PC-3 (cell line): ENCODE measurements at regions not wholly inside any gene's neighbourhood (a gene's known extent, or its start where the extent isn't known, plus 50 kb on each side); places are given as distances from the start of the nearest gene placed in this dataset.

ENCODE experiments used
- ATAC-seq: fragments of 200-7000 bp; cut with Tn5 transposase; 2 replicates; pipeline ENCODE4 v1.9.1; 2020; ENCODE audit warnings: mild to moderate bottlenecking, moderate library complexity
- BruUV-seq: library from RNA; stranded (reverse); fragments of 400-500 nt; replicated peaks from 2 replicates; lab custom pipeline; 2021; lab: Mats Ljungman, UMichigan
- CTCF ChIA-PET: fragments of 300-600 bp; sonication (Branson Sonifier 250); formaldehyde crosslinking; loops from one replicate; lab custom pipeline; 2022; ENCODE audit warnings: antibody characterized with exemption; lab: Charles Lee
- POLR2A ChIA-PET: fragments of 300-600 bp; sonication (Branson Sonifier 250); formaldehyde crosslinking; loops from one replicate; lab custom pipeline; 2022; ENCODE audit warnings: antibody characterized with exemption; ENCODE audit not compliant: unreplicated experiment; lab: Charles Lee
- DNase-seq: peaks from one replicate; pipeline ENCODE4 v3.0.0-alpha.2; 2015
- H2AFZ ChIP-seq: fragments of 300-600 bp; sonication (generic); 2 replicates; pipeline ENCODE4 v1.6.0; 2016; ENCODE audit warnings: antibody characterized with exemption, low read length
- H3F3A ChIP-seq: fragments of 300-600 bp; sonication (generic); one replicate; pipeline ENCODE4 v1.6.0; 2017; ENCODE audit warnings: antibody characterized with exemption, low read length, control low read depth, mild to moderate bottlenecking; ENCODE audit not compliant: unreplicated experiment
- H3K27ac ChIP-seq: fragments of 300-600 bp; sonication (generic); 2 replicates; pipeline ENCODE4 v1.5.1; 2016; ENCODE audit warnings: mild to moderate bottlenecking, low read length
- H3K27me3 ChIP-seq: fragments of 300-600 bp; sonication (generic); 2 replicates; pipeline ENCODE4 v1.6.1; 2016; ENCODE audit warnings: low read length, mixed read lengths
- H3K36me3 ChIP-seq: fragments of 300-600 bp; sonication (generic); 2 replicates; pipeline ENCODE4 v1.6.1; 2016; ENCODE audit warnings: low read depth, mixed run types, low read length, mixed read lengths
- H3K4me1 ChIP-seq: fragments of 300-600 bp; sonication (generic); 2 replicates; pipeline ENCODE4 v1.5.1; 2016; ENCODE audit warnings: low read length; ENCODE audit not compliant: insufficient read depth
- H3K4me2 ChIP-seq: fragments of 300-600 bp; sonication (generic); 2 replicates; pipeline ENCODE4 v1.6.0; 2016; ENCODE audit warnings: low read length
- H3K4me3 ChIP-seq: fragments of 300-600 bp; sonication (generic); 2 replicates; pipeline ENCODE4 v1.5.1; 2016; ENCODE audit warnings: mild to moderate bottlenecking, low read length, mixed read lengths
- H3K79me2 ChIP-seq: fragments of 300-600 bp; sonication (generic); 2 replicates; pipeline ENCODE4 v1.6.1; 2017; ENCODE audit warnings: low read length, mixed read lengths
- H3K9ac ChIP-seq: fragments of 300-600 bp; sonication (generic); 2 replicates; pipeline ENCODE4 v1.6.0; 2016; ENCODE audit warnings: mild to moderate bottlenecking, low read length
- H3K9me2 ChIP-seq: fragments of 300-600 bp; sonication (generic); replicated peaks from 2 replicates; pipeline ENCODE4 v1.6.1; 2016; ENCODE audit warnings: mixed run types, low read length, mixed read lengths
- H3K9me3 ChIP-seq: fragments of 300-600 bp; sonication (generic); 2 replicates; pipeline ENCODE4 v1.6.1; 2016; ENCODE audit warnings: low read length, mixed read lengths
- H4K20me1 ChIP-seq: fragments of 300-600 bp; sonication (generic); 2 replicates; pipeline ENCODE4 v1.6.1; 2016; ENCODE audit warnings: low read length, mixed read lengths
- CTCF ChIP-seq: fragments of 300-600 bp; sonication (generic); conservative IDR thresholded peaks from 2 replicates; pipeline ENCODE4 v1.5.1; 2017; ENCODE audit warnings: antibody characterized with exemption, low read depth, mild to moderate bottlenecking, low read length
- EZH2 ChIP-seq: fragments of 300-600 bp; sonication (generic); IDR thresholded peaks from one replicate; pipeline ENCODE4 v1.6.1; 2017; ENCODE audit warnings: antibody characterized with exemption, mild to moderate bottlenecking, low read length; ENCODE audit not compliant: unreplicated experiment
- EZH2phosphoT487 ChIP-seq: fragments of 300-600 bp; sonication (generic); IDR thresholded peaks from 2 replicates; pipeline ENCODE4 v1.6.1; 2018; ENCODE audit warnings: mild to moderate bottlenecking, antibody characterized with exemption, low read length, borderline replicate concordance
- intact Hi-C: fragments of 100-400 bp; cut with micrococcal nuclease; formaldehyde crosslinking; loops from 2 replicates; pipeline ENCODE4 v1.9.0; 2023

DNA sequence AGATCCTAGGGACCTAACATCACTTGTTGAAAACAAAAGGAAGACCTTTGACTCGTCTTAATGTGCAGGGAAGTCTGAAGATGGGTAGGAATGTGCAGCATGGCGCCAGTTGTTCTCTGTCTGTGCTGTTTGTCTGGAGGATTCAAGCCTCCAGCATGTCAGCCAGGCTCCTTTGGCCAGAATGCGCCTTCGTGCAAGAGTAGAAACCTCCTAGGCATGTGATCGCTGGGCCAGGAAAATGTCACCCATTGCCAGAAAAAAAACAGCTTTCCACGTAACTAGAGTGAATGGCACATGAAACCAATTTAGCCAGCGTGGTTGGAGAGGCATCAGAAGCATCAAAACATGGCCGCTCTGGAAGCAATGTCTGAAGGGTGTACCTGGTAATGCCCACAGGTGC, 132.7 kb downstream of the EDN1 start:
- H3F3A ChIP-seq, result no peaks in the 10 kb centered on the region
- TF ChIP-seq EZH2 (no peak), CTCF (no peak), EZH2phosphoT487 (no peak)
- ChIA-PET POLR2A (no interaction called here), CTCF (no interaction called here)
- intact Hi-C loops, result no loop called here
- BruUV-seq, result no TSS peak
- no peak overlapping the region for H3K4me3 ChIP-seq
- no peaks in the 10 kb centered on the region for H3K9me2 ChIP-seq
- H2AFZ ChIP-seq, result no peak overlapping the region
- no peak overlapping the region for H3K9ac ChIP-seq
- H3K4me1 ChIP-seq, result peaks cover 24% of the 10 kb centered on the region
- H3K79me2 ChIP-seq, result no peaks in the 10 kb centered on the region
- no peak for ATAC-seq
- no peaks in the 10 kb centered on the region for H4K20me1 ChIP-seq
- DNase-seq, result no peak
- no peak overlapping the region for H3K4me2 ChIP-seq
- no peak overlapping the region for H3K27ac ChIP-seq
- H3K36me3 ChIP-seq, result no peaks in the 10 kb centered on the region
- H3K9me3 ChIP-seq, result no peaks in the 10 kb centered on the region
- H3K27me3 ChIP-seq, result no peaks in the 10 kb centered on the region

DNA sequence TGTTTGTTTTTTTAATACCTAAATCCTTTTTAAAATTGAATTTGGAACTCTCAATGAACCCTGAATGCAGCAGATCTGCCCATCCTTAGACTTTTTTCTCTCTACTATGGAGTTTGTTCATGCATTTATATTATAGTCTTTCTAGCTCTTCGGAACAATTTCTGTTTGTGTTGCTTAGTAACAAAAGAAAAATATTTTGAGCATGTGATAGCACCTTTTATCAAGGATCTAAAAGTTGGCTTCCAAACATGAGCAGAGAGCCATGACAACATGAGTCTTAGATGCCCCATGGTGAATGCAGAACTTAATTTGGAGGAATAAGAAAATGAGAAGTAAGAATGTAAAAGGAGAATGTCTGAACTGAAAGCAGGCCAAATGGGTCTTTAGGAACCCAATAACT, 133.7 kb downstream of the EDN1 start:
- intact Hi-C loops, result no loop called here
- no peaks in the 10 kb centered on the region for H3K9me2 ChIP-seq
- no peaks in the 10 kb centered on the region for H3F3A ChIP-seq
- no peaks in the 10 kb centered on the region for H3K27me3 ChIP-seq
- no peak overlapping the region for H2AFZ ChIP-seq
- no peak overlapping the region for H3K4me2 ChIP-seq
- no peak overlapping the region for H3K4me3 ChIP-seq
- BruUV-seq, result no TSS peak
- DNase-seq, result no peak
- H3K79me2 ChIP-seq, result no peaks in the 10 kb centered on the region
- ChIA-PET POLR2A (no interaction called here), CTCF (interaction anchor here (0.7 kb wide), 1 partner anchor 144 kb away, joined by 3 read pairs; no protein-coding TSS in a partner anchor)
- H3K27ac ChIP-seq, result no peak overlapping the region
- ATAC-seq, result no peak
- TF ChIP-seq EZH2 (no peak), EZH2phosphoT487 (no peak), CTCF (no peak)
- H3K36me3 ChIP-seq, result no peaks in the 10 kb centered on the region
- H3K9me3 ChIP-seq, result no peaks in the 10 kb centered on the region
- no peaks in the 10 kb centered on the region for H4K20me1 ChIP-seq
- no peak overlapping the region for H3K9ac ChIP-seq
- H3K4me1 ChIP-seq, result peaks cover 24% of the 10 kb centered on the region

DNA sequence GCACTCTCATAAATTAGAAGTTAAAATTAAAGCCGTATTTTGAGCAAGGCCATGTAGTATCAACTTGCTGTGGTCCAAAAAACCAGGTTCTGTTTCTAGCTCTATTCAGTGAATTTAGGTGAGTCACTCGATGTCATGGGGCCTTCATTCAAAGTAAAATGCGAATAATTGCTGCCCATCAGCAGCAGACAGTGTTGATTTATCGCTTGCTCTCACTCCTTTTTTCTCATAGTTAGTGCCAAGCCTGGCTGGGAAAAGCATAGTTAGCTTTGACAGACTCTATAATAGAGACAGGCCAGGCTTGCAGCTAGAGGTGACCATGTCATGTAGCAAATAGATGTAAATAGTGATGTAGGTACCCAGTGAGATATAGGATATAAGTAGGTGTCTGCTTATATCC, 136.0 kb downstream of the EDN1 start:
- Histone ChIP-seq H3K9ac (no peak overlapping the region), H3F3A (no peaks in the 10 kb centered on the region), H3K9me3 (no peaks in the 10 kb centered on the region), H3K9me2 (no peaks in the 10 kb centered on the region), H3K36me3 (no peaks in the 10 kb centered on the region), H4K20me1 (no peaks in the 10 kb centered on the region), H3K79me2 (no peaks in the 10 kb centered on the region), H2AFZ (no peak overlapping the region), H3K4me1 (peaks cover 7% of the 10 kb centered on the region), H3K27me3 (no peaks in the 10 kb centered on the region), H3K27ac (no peak overlapping the region), H3K4me3 (no peak overlapping the region), H3K4me2 (no peak overlapping the region)
- TF ChIP-seq EZH2phosphoT487, result no peak
- no peak for TF ChIP-seq EZH2
- no peak for TF ChIP-seq CTCF
- no TSS peak for BruUV-seq
- DNase-seq, result no peak
- intact Hi-C loops, result no loop called here
- CTCF ChIA-PET, result no interaction called here
- POLR2A ChIA-PET, result no interaction called here
- ATAC-seq, result no peak
